GM23338 (cell line): ENCODE measurements at regions not wholly inside any gene's neighbourhood (a gene's known extent, or its start where the extent isn't known, plus 50 kb on each side); places are given as distances from the start of the nearest gene placed in this dataset.

ENCODE experiments used
- ATAC-seq: fragments of 200-7000 bp; cut with Tn5 transposase; 3 replicates; pipeline ENCODE4 v1.9.1; 2020
- DNase-seq: peaks from one replicate; pipeline ENCODE4 v3.0.0-alpha.2; 2015; ENCODE audit warnings: low spot score
- H2AFZ ChIP-seq: fragments of 200-600 bp; sonication (generic); 2 replicates; pipeline ENCODE4 v1.8.0; 2016; ENCODE audit warnings: antibody characterized with exemption, mild to moderate bottlenecking, moderate library complexity
- H3F3A ChIP-seq: fragments of 200-600 bp; sonication (generic); replicated peaks from 2 replicates; pipeline ENCODE4 v1.8.0; 2017; ENCODE audit warnings: antibody characterized with exemption, mixed run types, low read depth
- H3K27ac ChIP-seq: fragments of 200-600 bp; sonication (generic); 2 replicates; pipeline ENCODE4 v1.6.1; 2016; ENCODE audit warnings: low read depth
- H3K27me3 ChIP-seq: fragments of 200-600 bp; sonication (generic); 2 replicates; pipeline ENCODE4 v1.8.0; 2016; ENCODE audit warnings: mild to moderate bottlenecking, mixed run types, moderate library complexity; ENCODE audit not compliant: insufficient read depth
- H3K36me3 ChIP-seq: fragments of 200-600 bp; sonication (generic); 2 replicates; pipeline ENCODE4 v1.8.0; 2016; ENCODE audit warnings: mild to moderate bottlenecking; ENCODE audit not compliant: insufficient read depth
- H3K4me1 ChIP-seq: fragments of 200-600 bp; sonication (generic); 2 replicates; pipeline ENCODE4 v1.8.0; 2016; ENCODE audit warnings: mild to moderate bottlenecking, moderate library complexity; ENCODE audit not compliant: insufficient read depth
- H3K4me2 ChIP-seq: fragments of 200-600 bp; sonication (generic); 2 replicates; pipeline ENCODE4 v1.7.1; 2017; ENCODE audit warnings: mixed run types
- H3K4me3 ChIP-seq: fragments of 200-600 bp; sonication (generic); 2 replicates; pipeline ENCODE4 v1.6.1; 2016; ENCODE audit warnings: mixed run types
- H3K79me2 ChIP-seq: fragments of 200-600 bp; sonication (generic); replicated peaks from 2 replicates; pipeline ENCODE4 v1.8.0; 2017; ENCODE audit warnings: mild to moderate bottlenecking; ENCODE audit not compliant: insufficient read depth
- H3K9me2 ChIP-seq: fragments of 200-600 bp; sonication (generic); 2 replicates; pipeline ENCODE4 v1.8.0; 2017; ENCODE audit not compliant: insufficient read depth
- H4K20me1 ChIP-seq: fragments of 200-600 bp; sonication (generic); replicated peaks from 2 replicates; pipeline ENCODE4 v1.8.0; 2017; ENCODE audit warnings: mild to moderate bottlenecking; ENCODE audit not compliant: insufficient read depth
- H3K27ac Mint-ChIP-seq: 2 replicates; pipeline ENCODE4 v1.8.0; 2020; ENCODE audit warnings: inconsistent platforms, mild to moderate bottlenecking, moderate library complexity, mixed read lengths
- H3K27me3 Mint-ChIP-seq: 3 replicates; pipeline ENCODE4 v1.8.0; 2022; ENCODE audit warnings: low read depth, mild to moderate bottlenecking, moderate library complexity, mixed read lengths, inconsistent platforms; ENCODE audit not compliant: insufficient read depth, poor library complexity
- H3K36me3 Mint-ChIP-seq: 3 replicates; pipeline ENCODE4 v1.8.0; 2021; ENCODE audit warnings: low read depth, mild to moderate bottlenecking, inconsistent platforms, moderate library complexity, mixed read lengths
- H3K4me1 Mint-ChIP-seq: 3 replicates; pipeline ENCODE4 v1.8.0; 2020; ENCODE audit warnings: mild to moderate bottlenecking, inconsistent platforms, mixed read lengths
- H3K4me3 Mint-ChIP-seq: 3 replicates; pipeline ENCODE4 v1.8.0; 2021; ENCODE audit warnings: moderate library complexity, mild to moderate bottlenecking, inconsistent platforms, mixed read lengths
- H3K9me3 Mint-ChIP-seq: 3 replicates; pipeline ENCODE4 v1.8.0; 2020; ENCODE audit warnings: moderate library complexity, mild to moderate bottlenecking, inconsistent platforms, mixed read lengths
- CREB1 ChIP-seq: fragments of 250-450 bp; sonication (Bioruptor Pico); IDR thresholded peaks from 2 replicates; pipeline ENCODE4 v1.5.0; 2020; ENCODE audit warnings: low read depth, mild to moderate bottlenecking, moderate library complexity
- ETS1 ChIP-seq: IDR thresholded peaks from 2 replicates; pipeline ENCODE4 v1.6.1; 2016; ENCODE audit warnings: antibody characterized with exemption
- EZH2 ChIP-seq: fragments of 200-600 bp; sonication (generic); IDR thresholded peaks from one replicate; pipeline ENCODE4 v1.8.0; 2017; ENCODE audit warnings: antibody characterized with exemption, mild to moderate bottlenecking, low read depth; ENCODE audit not compliant: unreplicated experiment
- EZH2phosphoT487 ChIP-seq: fragments of 200-600 bp; sonication (generic); IDR thresholded peaks from one replicate; pipeline ENCODE4 v1.8.1; 2018; ENCODE audit warnings: antibody characterized with exemption; ENCODE audit not compliant: unreplicated experiment
- JUNB ChIP-seq: IDR thresholded peaks from one replicate; pipeline ENCODE4 v1.6.1; 2016; ENCODE audit warnings: antibody characterized with exemption; ENCODE audit not compliant: unreplicated experiment
- NANOG ChIP-seq: IDR thresholded peaks from 2 replicates; pipeline ENCODE4 v1.6.1; 2016; ENCODE audit warnings: antibody characterized with exemption, borderline replicate concordance
- POLR2AphosphoS5 ChIP-seq: IDR thresholded peaks from 2 replicates; pipeline ENCODE4 v1.6.1; 2016; ENCODE audit warnings: antibody characterized with exemption, low read depth
- STAT1 ChIP-seq: IDR thresholded peaks from one replicate; pipeline ENCODE4 v1.6.1; 2016; ENCODE audit warnings: antibody characterized with exemption; ENCODE audit not compliant: unreplicated experiment
- ZNF114 ChIP-seq: fragments of 250-450 bp; sonication (Bioruptor Pico); IDR thresholded peaks from 2 replicates; pipeline ENCODE4 v1.5.0; 2020; ENCODE audit warnings: mild to moderate bottlenecking, moderate library complexity
- ZNF331 ChIP-seq: fragments of 250-450 bp; sonication (Bioruptor Pico); IDR thresholded peaks from 2 replicates; pipeline ENCODE4 v1.5.0; 2020; ENCODE audit warnings: low read depth, mild to moderate bottlenecking, moderate library complexity
- TF ChIP-seq, protein P1 (sequence below), 2 experiments: fragments of 200-600 bp in 1 of 2; sonication (generic) in 1 of 2; conservative IDR thresholded peaks; 2 replicates each; pipeline versions ENCODE4 v1.5.1 to v1.6.1; 2016 to 2017; ENCODE audit warnings: antibody characterized with exemption in 2 of 2, low read depth in 2 of 2, mild to moderate bottlenecking in 2 of 2, moderate library complexity in 1 of 2
- TF ChIP-seq, protein P2 (sequence below): fragments of 250-450 bp; sonication (Bioruptor Pico); IDR thresholded peaks from 2 replicates; pipeline ENCODE4 v1.5.0; 2020; ENCODE audit warnings: mild to moderate bottlenecking, moderate library complexity

GRCh38 chr3:141431411-141432378 is 55.1 kb upstream of the RASA2 start (continued):
- TF ChIP-seq STAT1 (no peak), NANOG (no peak), CREB1 (CRISPR knock-in tag) (no peak), EZH2 (no peak), POLR2AphosphoS5 (no peak)
- TF ChIP-seq, protein P1, sequence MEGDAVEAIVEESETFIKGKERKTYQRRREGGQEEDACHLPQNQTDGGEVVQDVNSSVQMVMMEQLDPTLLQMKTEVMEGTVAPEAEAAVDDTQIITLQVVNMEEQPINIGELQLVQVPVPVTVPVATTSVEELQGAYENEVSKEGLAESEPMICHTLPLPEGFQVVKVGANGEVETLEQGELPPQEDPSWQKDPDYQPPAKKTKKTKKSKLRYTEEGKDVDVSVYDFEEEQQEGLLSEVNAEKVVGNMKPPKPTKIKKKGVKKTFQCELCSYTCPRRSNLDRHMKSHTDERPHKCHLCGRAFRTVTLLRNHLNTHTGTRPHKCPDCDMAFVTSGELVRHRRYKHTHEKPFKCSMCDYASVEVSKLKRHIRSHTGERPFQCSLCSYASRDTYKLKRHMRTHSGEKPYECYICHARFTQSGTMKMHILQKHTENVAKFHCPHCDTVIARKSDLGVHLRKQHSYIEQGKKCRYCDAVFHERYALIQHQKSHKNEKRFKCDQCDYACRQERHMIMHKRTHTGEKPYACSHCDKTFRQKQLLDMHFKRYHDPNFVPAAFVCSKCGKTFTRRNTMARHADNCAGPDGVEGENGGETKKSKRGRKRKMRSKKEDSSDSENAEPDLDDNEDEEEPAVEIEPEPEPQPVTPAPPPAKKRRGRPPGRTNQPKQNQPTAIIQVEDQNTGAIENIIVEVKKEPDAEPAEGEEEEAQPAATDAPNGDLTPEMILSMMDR (conservative IDR thresholded peaks at IDR 0.05; ENCODE audit: low read depth in 2 of 2), result no peak

GRCh38 chr3:141432904-141433303 is 53.9 kb upstream of the RASA2 start:
- Histone ChIP-seq H3K27me3 (no peaks in the 10 kb centered on the region), H3K4me1 (peaks cover 10% of the 10 kb centered on the region), H2AFZ (no peak overlapping the region), H3F3A (no peaks in the 10 kb centered on the region), H3K27ac (no peak overlapping the region), H4K20me1 (no peaks in the 10 kb centered on the region), H3K4me3 (no peak overlapping the region), H3K79me2 (no peaks in the 10 kb centered on the region), H3K4me2 (no peak overlapping the region), H3K36me3 (no peaks in the 10 kb centered on the region), H3K9me2 (no peaks in the 10 kb centered on the region)
- ATAC-seq, result no peak
- Mint-ChIP-seq H3K4me1 (peaks cover 12% of the 10 kb centered on the region), H3K27me3 (peaks cover 6% of the 10 kb centered on the region), H3K27ac (no peak overlapping the region), H3K36me3 (no peaks in the 10 kb centered on the region), H3K9me3 (no peaks in the 10 kb centered on the region), H3K4me3 (no peak overlapping the region)
- DNase-seq, result no peak
- TF ChIP-seq EZH2phosphoT487, result no peak
- TF ChIP-seq, protein P2, sequence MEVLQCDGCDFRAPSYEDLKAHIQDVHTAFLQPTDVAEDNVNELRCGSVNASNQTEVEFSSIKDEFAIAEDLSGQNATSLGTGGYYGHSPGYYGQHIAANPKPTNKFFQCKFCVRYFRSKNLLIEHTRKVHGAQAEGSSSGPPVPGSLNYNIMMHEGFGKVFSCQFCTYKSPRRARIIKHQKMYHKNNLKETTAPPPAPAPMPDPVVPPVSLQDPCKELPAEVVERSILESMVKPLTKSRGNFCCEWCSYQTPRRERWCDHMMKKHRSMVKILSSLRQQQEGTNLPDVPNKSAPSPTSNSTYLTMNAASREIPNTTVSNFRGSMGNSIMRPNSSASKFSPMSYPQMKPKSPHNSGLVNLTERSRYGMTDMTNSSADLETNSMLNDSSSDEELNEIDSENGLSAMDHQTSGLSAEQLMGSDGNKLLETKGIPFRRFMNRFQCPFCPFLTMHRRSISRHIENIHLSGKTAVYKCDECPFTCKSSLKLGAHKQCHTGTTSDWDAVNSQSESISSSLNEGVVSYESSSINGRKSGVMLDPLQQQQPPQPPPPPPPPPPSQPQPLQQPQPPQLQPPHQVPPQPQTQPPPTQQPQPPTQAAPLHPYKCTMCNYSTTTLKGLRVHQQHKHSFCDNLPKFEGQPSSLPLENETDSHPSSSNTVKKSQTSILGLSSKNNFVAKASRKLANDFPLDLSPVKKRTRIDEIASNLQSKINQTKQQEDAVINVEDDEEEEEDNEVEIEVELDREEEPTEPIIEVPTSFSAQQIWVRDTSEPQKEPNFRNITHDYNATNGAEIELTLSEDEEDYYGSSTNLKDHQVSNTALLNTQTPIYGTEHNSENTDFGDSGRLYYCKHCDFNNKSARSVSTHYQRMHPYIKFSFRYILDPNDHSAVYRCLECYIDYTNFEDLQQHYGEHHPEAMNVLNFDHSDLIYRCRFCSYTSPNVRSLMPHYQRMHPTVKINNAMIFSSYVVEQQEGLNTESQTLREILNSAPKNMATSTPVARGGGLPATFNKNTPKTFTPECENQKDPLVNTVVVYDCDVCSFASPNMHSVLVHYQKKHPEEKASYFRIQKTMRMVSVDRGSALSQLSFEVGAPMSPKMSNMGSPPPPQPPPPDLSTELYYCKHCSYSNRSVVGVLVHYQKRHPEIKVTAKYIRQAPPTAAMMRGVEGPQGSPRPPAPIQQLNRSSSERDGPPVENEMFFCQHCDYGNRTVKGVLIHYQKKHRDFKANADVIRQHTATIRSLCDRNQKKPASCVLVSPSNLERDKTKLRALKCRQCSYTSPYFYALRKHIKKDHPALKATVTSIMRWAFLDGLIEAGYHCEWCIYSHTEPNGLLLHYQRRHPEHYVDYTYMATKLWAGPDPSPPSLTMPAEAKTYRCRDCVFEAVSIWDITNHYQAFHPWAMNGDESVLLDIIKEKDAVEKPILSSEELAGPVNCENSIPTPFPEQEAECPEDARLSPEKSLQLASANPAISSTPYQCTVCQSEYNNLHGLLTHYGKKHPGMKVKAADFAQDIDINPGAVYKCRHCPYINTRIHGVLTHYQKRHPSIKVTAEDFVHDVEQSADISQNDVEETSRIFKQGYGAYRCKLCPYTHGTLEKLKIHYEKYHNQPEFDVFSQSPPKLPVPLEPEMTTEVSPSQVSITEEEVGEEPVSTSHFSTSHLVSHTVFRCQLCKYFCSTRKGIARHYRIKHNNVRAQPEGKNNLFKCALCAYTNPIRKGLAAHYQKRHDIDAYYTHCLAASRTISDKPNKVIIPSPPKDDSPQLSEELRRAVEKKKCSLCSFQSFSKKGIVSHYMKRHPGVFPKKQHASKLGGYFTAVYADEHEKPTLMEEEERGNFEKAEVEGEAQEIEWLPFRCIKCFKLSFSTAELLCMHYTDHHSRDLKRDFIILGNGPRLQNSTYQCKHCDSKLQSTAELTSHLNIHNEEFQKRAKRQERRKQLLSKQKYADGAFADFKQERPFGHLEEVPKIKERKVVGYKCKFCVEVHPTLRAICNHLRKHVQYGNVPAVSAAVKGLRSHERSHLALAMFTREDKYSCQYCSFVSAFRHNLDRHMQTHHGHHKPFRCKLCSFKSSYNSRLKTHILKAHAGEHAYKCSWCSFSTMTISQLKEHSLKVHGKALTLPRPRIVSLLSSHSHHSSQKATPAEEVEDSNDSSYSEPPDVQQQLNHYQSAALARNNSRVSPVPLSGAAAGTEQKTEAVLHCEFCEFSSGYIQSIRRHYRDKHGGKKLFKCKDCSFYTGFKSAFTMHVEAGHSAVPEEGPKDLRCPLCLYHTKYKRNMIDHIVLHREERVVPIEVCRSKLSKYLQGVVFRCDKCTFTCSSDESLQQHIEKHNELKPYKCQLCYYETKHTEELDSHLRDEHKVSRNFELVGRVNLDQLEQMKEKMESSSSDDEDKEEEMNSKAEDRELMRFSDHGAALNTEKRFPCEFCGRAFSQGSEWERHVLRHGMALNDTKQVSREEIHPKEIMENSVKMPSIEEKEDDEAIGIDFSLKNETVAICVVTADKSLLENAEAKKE (CRISPR knock-in tag), result no peak
- TF ChIP-seq ZNF114 (CRISPR knock-in tag), result no peak
- no peak for TF ChIP-seq JUNB
- no peak for TF ChIP-seq STAT1
- TF ChIP-seq ETS1, result no peak
- TF ChIP-seq EZH2, result no peak
- TF ChIP-seq CREB1 (CRISPR knock-in tag), result no peak
- TF ChIP-seq, protein P1 (conservative IDR thresholded peaks at IDR 0.05; ENCODE audit: low read depth in 2 of 2), result no peak
- no peak for TF ChIP-seq ZNF331 (CRISPR knock-in tag)
- no peak for TF ChIP-seq POLR2AphosphoS5
